SK-N-SH (cell line): ENCODE measurements at regions not wholly inside any gene's neighbourhood (a gene's known extent, or its start where the extent isn't known, plus 50 kb on each side); places are given as distances from the start of the nearest gene placed in this dataset.
A peak's percentile ranks its signal among the peaks of the same experiment; 100 is the strongest.

Source experiments
- CTCF ChIA-PET: fragments of 300-600, 350-600 bp; formaldehyde crosslinking; extraction: SDS; loops from one replicate; lab custom pipeline; 2021; lab: Yijun Ruan, JAX
- POLR2A ChIA-PET: fragments of 350-600 bp; sonication (Branson Sonifier 250); formaldehyde crosslinking; extraction: SDS; loops from one replicate; lab custom pipeline; 2020; ENCODE audit warnings: antibody characterized with exemption, inconsistent platforms; lab: Yijun Ruan, JAX
- DNase-seq: peaks from one replicate; pipeline ENCODE4 v3.0.0; 2012
- H2AFZ ChIP-seq: fragments of 200-600 bp; sonication (generic); 2 replicates; pipeline ENCODE4 v1.8.1; 2016; ENCODE audit warnings: antibody characterized with exemption, mild to moderate bottlenecking, low read depth
- H3F3A ChIP-seq: fragments of 200-600 bp; sonication (generic); replicated peaks from 2 replicates; pipeline ENCODE3; 2016; ENCODE audit warnings: antibody characterized with exemption, mild to moderate bottlenecking; ENCODE audit not compliant: insufficient read depth
- H3K27ac ChIP-seq, 2 experiments: fragments of 200-500 bp in 1 of 2; fragments of 200-600 bp in 1 of 2; sonication (Bioruptor generic) in 1 of 2; sonication (generic), shearing (Covaris generic) in 1 of 2; 2 replicates each; pipeline versions ENCODE4 v1.5.1 to v1.6.1; 2014 to 2016; ENCODE audit warnings: low read depth in 2 of 2, inconsistent platforms in 1 of 2, low read length in 1 of 2, mild to moderate bottlenecking in 1 of 2, mixed read lengths in 1 of 2
- H3K27me3 ChIP-seq: fragments of 200-600 bp; sonication (generic), shearing (Covaris generic); 2 replicates; pipeline ENCODE4 v1.6.1; 2016; ENCODE audit warnings: mixed run types; ENCODE audit not compliant: insufficient read depth
- H3K36me3 ChIP-seq, 2 experiments: fragments of 200-500 bp in 1 of 2; fragments of 200-600 bp in 1 of 2; sonication (Bioruptor generic) in 1 of 2; sonication (generic) in 1 of 2; replicated peaks in 1 of 2; 2 replicates each; pipeline versions ENCODE3 to v1.5.1; 2014 to 2016; ENCODE audit warnings: low read length in 1 of 2, mild to moderate bottlenecking in 1 of 2; ENCODE audit not compliant: insufficient read depth in 2 of 2, control insufficient read depth in 1 of 2
- H3K4me1 ChIP-seq, 2 experiments: fragments of 200-500 bp in 1 of 2; fragments of 200-600 bp in 1 of 2; sonication (Bioruptor generic) in 1 of 2; sonication (generic), shearing (Covaris generic) in 1 of 2; 2 replicates each; pipeline versions ENCODE4 v1.5.1 to v1.6.1; 2014 to 2016; ENCODE audit warnings: low read depth in 1 of 2, low read length in 1 of 2, mixed run types in 1 of 2; ENCODE audit not compliant: insufficient read depth in 2 of 2, control insufficient read depth in 1 of 2
- H3K4me2 ChIP-seq: fragments of 200-600 bp; sonication (generic), shearing (Covaris generic); 2 replicates; pipeline ENCODE4 v1.6.1; 2017; ENCODE audit warnings: mixed run types
- H3K4me3 ChIP-seq, 2 experiments: fragments of 200-500 bp in 1 of 2; fragments of 200-600 bp in 1 of 2; sonication (Bioruptor generic) in 1 of 2; sonication (generic), shearing (Covaris generic) in 1 of 2; 2 replicates each; pipeline versions ENCODE4 v1.5.1 to v1.8.1; 2014 to 2016; ENCODE audit warnings: low read depth in 2 of 2, inconsistent platforms in 1 of 2, low read length in 1 of 2, mild to moderate bottlenecking in 1 of 2, mixed read lengths in 1 of 2, moderate library complexity in 1 of 2
- H3K79me2 ChIP-seq: fragments of 200-600 bp; sonication (generic); 2 replicates; pipeline ENCODE4 v1.8.1; 2017; ENCODE audit warnings: mild to moderate bottlenecking; ENCODE audit not compliant: insufficient read depth
- H3K9ac ChIP-seq: fragments of 200-600 bp; sonication (generic); 2 replicates; pipeline ENCODE4 v1.6.1; 2017; ENCODE audit warnings: mixed run types
- H3K9me2 ChIP-seq: fragments of 200-600 bp; sonication (generic); 2 replicates; pipeline ENCODE4 v1.6.1; 2017; ENCODE audit warnings: mixed run types
- H3K9me3 ChIP-seq: fragments of 200-600 bp; sonication (generic); 2 replicates; pipeline ENCODE4 v1.6.1; 2017; ENCODE audit warnings: mixed run types, mild to moderate bottlenecking, moderate library complexity
- H4K20me1 ChIP-seq: fragments of 200-600 bp; sonication (generic); 2 replicates; pipeline ENCODE4 v1.6.1; 2017; ENCODE audit warnings: mild to moderate bottlenecking, mixed run types; ENCODE audit not compliant: insufficient read depth
- CHD2 ChIP-seq: fragments of 150-350 bp; IDR thresholded peaks from 2 replicates; pipeline ENCODE4 v1.6.1; 2018; ENCODE audit warnings: low read length; ENCODE audit not compliant: partially characterized antibody
- CTCF ChIP-seq: fragments of 200-600 bp; sonication (generic); IDR thresholded peaks from 2 replicates; pipeline ENCODE4 v1.6.1; 2017; ENCODE audit warnings: antibody characterized with exemption, mild to moderate bottlenecking, moderate library complexity
- ELF1 ChIP-seq: IDR thresholded peaks from 2 replicates; pipeline ENCODE4 v1.4.0; 2012
- EP300 ChIP-seq, 2 experiments: IDR thresholded peaks; 2 replicates each; pipeline versions ENCODE4 v1.4.0 to v1.6.1; 2012; ENCODE audit warnings: borderline replicate concordance in 1 of 2, low read depth in 1 of 2, low read length in 1 of 2
- EZH2phosphoT487 ChIP-seq: fragments of 200-600 bp; sonication (generic); IDR thresholded peaks from 2 replicates; pipeline ENCODE4 v1.6.1; 2017; ENCODE audit warnings: low read depth, mixed run types, mild to moderate bottlenecking, antibody characterized with exemption, moderate library complexity, borderline replicate concordance
- FOSL2 ChIP-seq: IDR thresholded peaks from 2 replicates; pipeline ENCODE4 v1.4.0; 2012; ENCODE audit warnings: low read depth, mild to moderate bottlenecking, moderate library complexity, borderline replicate concordance
- FOXJ3 ChIP-seq: sonication (generic); formaldehyde crosslinking; IDR thresholded peaks from 2 replicates; pipeline ENCODE4 v1.5.1; 2020; ENCODE audit warnings: mild to moderate bottlenecking, missing genetic modification reagents
- FOXM1 ChIP-seq: IDR thresholded peaks from 2 replicates; pipeline ENCODE4 v1.4.0; 2012; ENCODE audit warnings: low read depth, mild to moderate bottlenecking
- JUND ChIP-seq: IDR thresholded peaks from 2 replicates; pipeline ENCODE4 v1.4.0; 2012
- MEF2A ChIP-seq: IDR thresholded peaks from 2 replicates; pipeline ENCODE4 v1.4.0; 2012; ENCODE audit warnings: low read depth, borderline replicate concordance
- MXI1 ChIP-seq: IDR thresholded peaks from 2 replicates; pipeline ENCODE4 v1.6.1; 2012; ENCODE audit warnings: mild to moderate bottlenecking, low read depth, low read length, improper control_type of control experiment
- NFIC ChIP-seq: IDR thresholded peaks from 2 replicates; pipeline ENCODE4 v1.4.0; 2012; ENCODE audit warnings: borderline replicate concordance
- PBX3 ChIP-seq: IDR thresholded peaks from 2 replicates; pipeline ENCODE4; 2012
- POLR2AphosphoS5 ChIP-seq: IDR thresholded peaks from 2 replicates; pipeline ENCODE4 v1.6.1; 2012; ENCODE audit warnings: low read depth, low read length
- RAD21 ChIP-seq: IDR thresholded peaks from 2 replicates; pipeline ENCODE4 v1.6.1; 2012; ENCODE audit warnings: mild to moderate bottlenecking, low read length
- REST ChIP-seq: IDR thresholded peaks from 2 replicates; pipeline ENCODE4 v1.6.1; 2012; ENCODE audit warnings: mild to moderate bottlenecking, low read depth, low read length, moderate library complexity
- RXRA ChIP-seq: IDR thresholded peaks from 2 replicates; pipeline ENCODE4 v1.4.0; 2012; ENCODE audit warnings: low read depth, mild to moderate bottlenecking, borderline replicate concordance
- SIN3A ChIP-seq: IDR thresholded peaks from 2 replicates; pipeline ENCODE4 v1.6.1; 2012; ENCODE audit warnings: low read depth, mild to moderate bottlenecking, low read length, moderate library complexity, borderline replicate concordance
- SMC3 ChIP-seq: IDR thresholded peaks from 2 replicates; pipeline ENCODE4 v1.6.1; 2012; ENCODE audit warnings: low read depth, low read length, improper control_type of control experiment
- TAF1 ChIP-seq: IDR thresholded peaks from 2 replicates; pipeline ENCODE4 v1.6.1; 2012; ENCODE audit warnings: low read depth, mild to moderate bottlenecking, low read length, moderate library complexity, borderline replicate concordance
- TCF12 ChIP-seq: IDR thresholded peaks from 2 replicates; pipeline ENCODE4 v1.4.0; 2012
- TEAD4 ChIP-seq: IDR thresholded peaks from 2 replicates; pipeline ENCODE4 v1.4.0; 2012; ENCODE audit warnings: mild to moderate bottlenecking, borderline replicate concordance; ENCODE audit not compliant: insufficient read depth
- USF1 ChIP-seq: IDR thresholded peaks from 2 replicates; pipeline ENCODE4 v1.4.0; 2012; ENCODE audit warnings: low read depth, borderline replicate concordance
- YY1 ChIP-seq: IDR thresholded peaks from 2 replicates; pipeline ENCODE4 v1.4.0; 2012; ENCODE audit warnings: low read depth, mild to moderate bottlenecking
- ZBTB33 ChIP-seq: IDR thresholded peaks from 2 replicates; pipeline ENCODE4 v1.4.0; 2012; ENCODE audit warnings: low read depth, borderline replicate concordance
- WGBS: methylation state at CpG from one replicate; pipeline ENCODE4 v1.1.6; 2017; ENCODE audit warnings: low lambda C conversion rate; 5-methylcytosine and 5-hydroxymethylcytosine counted together

GRCh38 chr22:22745225-22746060, 101.0 kb downstream of the GGTLC2 start:
- no peaks in the 10 kb centered on the region for H3K9me3 ChIP-seq
- H3K4me1 ChIP-seq, result no peaks in the 10 kb centered on the region
- no peaks in the 10 kb centered on the region for H3F3A ChIP-seq
- no peak overlapping the region for H2AFZ ChIP-seq
- H3K9ac ChIP-seq, result no peak overlapping the region
- peak; percentile 28 for DNase-seq
- no peaks in the 10 kb centered on the region for H3K79me2 ChIP-seq
- POLR2A ChIA-PET, result interaction anchor here (0.6 kb wide), 1 partner anchor 27 kb away, joined by 4 read pairs; no protein-coding TSS in a partner anchor
- CTCF ChIA-PET, result interaction anchor here (0.6 to 5.6 kb wide), 23 partner anchors 8 to 323 kb away, joined by 3 to 27 read pairs (median 3); no protein-coding TSS in a partner anchor
- no peaks in the 10 kb centered on the region for H3K9me2 ChIP-seq
- H3K4me2 ChIP-seq, result no peak overlapping the region
- WGBS, result 27% methylated on average over 7 of the region's 8 CpGs
- H3K4me3 ChIP-seq, result no peak overlapping the region
- H3K27me3 ChIP-seq, result no peaks in the 10 kb centered on the region; the same call in 1 of the 2 replicates
- H3K27ac ChIP-seq, result no peak overlapping the region
- no peaks in the 10 kb centered on the region for H4K20me1 ChIP-seq
- no peaks in the 10 kb centered on the region for H3K36me3 ChIP-seq
- TF ChIP-seq TAF1 (no peak), JUND (no peak), TEAD4 (no peak), MEF2A (no peak), FOXJ3 (CRISPR knock-in tag) (no peak), RXRA (no peak), FOXM1 (no peak), CHD2 (no peak), SMC3 (peak; percentile 31; the same call in 1 of the 2 replicates), RAD21 (peak; percentile 52), NFIC (no peak), USF1 (no peak), PBX3 (no peak), EP300 (IDR thresholded peaks at IDR 0.05; ENCODE audit: borderline replicate concordance in 1 of 2, low read depth in 1 of 2, low read length in 1 of 2) (no peak), EZH2phosphoT487 (no peak), REST (no peak), TCF12 (no peak), ELF1 (no peak), POLR2AphosphoS5 (no peak), YY1 (no peak), ZBTB33 (no peak), CTCF (peak; percentile 56), MXI1 (no peak), SIN3A (no peak), FOSL2 (no peak)
